GM12878 (cell line): ENCODE measurements at regions not wholly inside any gene's neighbourhood (a gene's known extent, or its start where the extent isn't known, plus 50 kb on each side); places are given as distances from the start of the nearest gene placed in this dataset.

ENCODE experiments used
- ATAC-seq: fragments of 200-7000 bp; cut with Tn5 transposase; 3 replicates; pipeline ENCODE4 v1.9.1; 2020; ENCODE audit warnings: mild to moderate bottlenecking, moderate library complexity
- BruUV-seq: library from RNA; stranded (reverse); fragments of 400-500 nt; replicated peaks from 2 replicates; lab custom pipeline; 2021; lab: Mats Ljungman, UMichigan
- CTCF ChIA-PET: fragments of 300-600 bp; sonication (Branson Sonifier 250); formaldehyde crosslinking; extraction: SDS; loops from one replicate; lab custom pipeline; 2021; ENCODE audit warnings: inconsistent platforms; lab: Yijun Ruan, JAX
- POLR2A ChIA-PET: fragments of 350-600 bp; formaldehyde crosslinking; extraction: SDS; loops from one replicate; lab custom pipeline; 2021; ENCODE audit warnings: inconsistent platforms; lab: Charles Lee
- RAD21 ChIA-PET: fragments of 300-600 bp; sonication (Branson Sonifier 250); formaldehyde crosslinking; loops from one replicate; lab custom pipeline; 2023; ENCODE audit warnings: antibody characterized with exemption; ENCODE audit not compliant: unreplicated experiment; lab: Charles Lee
- SMC1A ChIA-PET: fragments of 300-600 bp; sonication (Branson Sonifier 250); formaldehyde crosslinking; loops from one replicate; lab custom pipeline; 2023; ENCODE audit not compliant: unreplicated experiment, uncharacterized antibody; lab: Charles Lee
- DNase-seq: peaks from one replicate; pipeline ENCODE4 v3.0.0-alpha.2; 2011; ENCODE audit warnings: low read depth, low spot score
- FAIRE-seq: peaks from 3 replicates; lab custom pipeline; 2011; peaks lifted over from hg19 to GRCh38; lab: Jason Lieb, UNC
- H2AFZ ChIP-seq: 2 replicates; pipeline ENCODE4 v1.6.0; 2011; ENCODE audit warnings: low read depth, low read length, control low read depth; ENCODE audit not compliant: control insufficient read depth
- H3K27ac ChIP-seq: 2 replicates; pipeline ENCODE4 v1.5.1; 2011; ENCODE audit warnings: control low read depth; ENCODE audit not compliant: control insufficient read depth, insufficient read depth
- H3K27me3 ChIP-seq, 2 experiments: replicated peaks in 1 of 2; 2 replicates each; pipeline versions ENCODE4 v1.6.0 to v1.6.1; 2011; ENCODE audit warnings: low read length in 1 of 2; ENCODE audit not compliant: control insufficient read depth in 2 of 2, insufficient read depth in 2 of 2
- H3K36me3 ChIP-seq, 2 experiments: 2 replicates each; pipeline ENCODE4 v1.5.1; 2011; ENCODE audit warnings: low read length in 1 of 2; ENCODE audit not compliant: control insufficient read depth in 2 of 2, insufficient read depth in 2 of 2
- H3K4me1 ChIP-seq: 2 replicates; pipeline ENCODE4 v1.6.1; 2011; ENCODE audit warnings: mild to moderate bottlenecking, low read length, moderate library complexity, mixed read lengths; ENCODE audit not compliant: control insufficient read depth, insufficient read depth
- H3K4me2 ChIP-seq: 2 replicates; pipeline ENCODE4 v1.6.0; 2011; ENCODE audit warnings: control low read depth; ENCODE audit not compliant: control insufficient read depth, insufficient read depth
- H3K4me3 ChIP-seq: fragments of 200-600 bp; sonication (generic); 2 replicates; pipeline ENCODE4 v1.5.1; 2016
- H3K79me2 ChIP-seq: 2 replicates; pipeline ENCODE4 v1.6.0; 2011; ENCODE audit warnings: low read length; ENCODE audit not compliant: control insufficient read depth, insufficient read depth
- H3K9ac ChIP-seq: 2 replicates; pipeline ENCODE4 v1.8.0; 2011; ENCODE audit warnings: low read length, control low read depth, mixed read lengths; ENCODE audit not compliant: control insufficient read depth, insufficient read depth
- H3K9me3 ChIP-seq: replicated peaks from 3 replicates; pipeline ENCODE4 v1.5.1; 2011; ENCODE audit warnings: mild to moderate bottlenecking, low read length; ENCODE audit not compliant: control insufficient read depth, insufficient read depth
- H4K20me1 ChIP-seq: 2 replicates; pipeline ENCODE4 v1.6.0; 2011; ENCODE audit not compliant: control insufficient read depth, insufficient read depth
- ATF2 ChIP-seq: IDR thresholded peaks from 2 replicates; pipeline ENCODE4 v1.6.1; 2012; ENCODE audit warnings: low read length, inconsistent platforms
- BCL11A ChIP-seq: IDR thresholded peaks from 2 replicates; pipeline ENCODE4 v1.6.1; 2011; ENCODE audit warnings: low read depth, low read length
- BCLAF1 ChIP-seq: fragments of 450-650 bp; IDR thresholded peaks from 2 replicates; pipeline ENCODE4 v1.6.1; 2017; ENCODE audit warnings: antibody characterized with exemption, mild to moderate bottlenecking, moderate library complexity
- CEBPB ChIP-seq, 2 experiments: fragments of 150-350 bp in 1 of 2; IDR thresholded peaks; 2 replicates each; pipeline ENCODE4 v1.6.1; 2012 to 2014; ENCODE audit warnings: low read depth in 2 of 2, low read length in 2 of 2, borderline replicate concordance in 1 of 2, inconsistent platforms in 1 of 2
- CREM ChIP-seq: IDR thresholded peaks from 2 replicates; pipeline ENCODE4 v1.6.1; 2014; ENCODE audit warnings: antibody characterized with exemption, low read depth
- HDAC6 ChIP-seq: fragments of 200-600 bp; sonication (generic); IDR thresholded peaks from one replicate; pipeline ENCODE4 v1.8.0; 2017; ENCODE audit warnings: antibody characterized with exemption; ENCODE audit not compliant: unreplicated experiment
- IRF5 ChIP-seq: fragments of 450-650 bp; IDR thresholded peaks from 2 replicates; pipeline ENCODE4 v1.6.1; 2017; ENCODE audit warnings: borderline replicate concordance
- NBN ChIP-seq: fragments of 450-650 bp; IDR thresholded peaks from 2 replicates; pipeline ENCODE4 v1.6.1; 2016
- RBBP5 ChIP-seq: fragments of 200-600 bp; sonication (generic); conservative IDR thresholded peaks from 2 replicates; pipeline ENCODE4 v1.6.1; 2016
- SIX5 ChIP-seq: IDR thresholded peaks from 2 replicates; pipeline ENCODE4 v1.6.1; 2011; ENCODE audit warnings: mild to moderate bottlenecking, low read depth, low read length, moderate library complexity; ENCODE audit not compliant: severe bottlenecking
- SPI1 ChIP-seq: IDR thresholded peaks from 2 replicates; pipeline ENCODE4 v1.6.1; 2011; ENCODE audit warnings: low read depth, mild to moderate bottlenecking, low read length, moderate library complexity, borderline replicate concordance; ENCODE audit not compliant: insufficient read depth
- SREBF1 ChIP-seq: IDR thresholded peaks from 2 replicates; pipeline ENCODE4 v1.6.1; 2012; ENCODE audit warnings: mild to moderate bottlenecking, low read length
- ZNF24 ChIP-seq: fragments of 450-650 bp; IDR thresholded peaks from 2 replicates; pipeline ENCODE4 v1.6.1; 2017; ENCODE audit warnings: antibody characterized with exemption, mild to moderate bottlenecking
- ZNF274 ChIP-seq: IDR thresholded peaks from one replicate; pipeline ENCODE4 v1.8.0; 2011; ENCODE audit not compliant: insufficient read length, insufficient read depth
- ZNF687 ChIP-seq: fragments of 450-650 bp; IDR thresholded peaks from 2 replicates; pipeline ENCODE4 v1.6.1; 2017; ENCODE audit warnings: mild to moderate bottlenecking, moderate library complexity
- WGBS: methylation state at CpG from one replicate; pipeline ENCODE4 v1.1.6; 2016; ENCODE audit warnings: low lambda C conversion rate; ENCODE audit not compliant: insufficient replicate concordance, insufficient coverage; ENCODE audit errors: missing lambda C conversion rate; 5-methylcytosine and 5-hydroxymethylcytosine counted together
- in situ Hi-C: fragments of 300-500 bp; cut with MboI; formaldehyde crosslinking; loops from 9 replicates; pipeline ENCODE4 v1.14.3; 2018; ENCODE audit warnings: mixed read lengths
- intact Hi-C: fragments of 100-400 bp; cut with micrococcal nuclease; formaldehyde crosslinking; loops from one replicate; pipeline ENCODE4 v1.14.2; 2022; ENCODE audit not compliant: unreplicated experiment

- Histone ChIP-seq H3K27ac (no peak overlapping the region), H3K9me3 (no peaks in the 10 kb centered on the region), H4K20me1 (no peaks in the 10 kb centered on the region), H2AFZ (no peak overlapping the region), H3K79me2 (no peaks in the 10 kb centered on the region), H3K4me3 (no peak overlapping the region), H3K4me2 (no peak overlapping the region), H3K9ac (no peak overlapping the region), H3K4me1 (no peaks in the 10 kb centered on the region), H3K27me3 (no peaks in the 10 kb centered on the region), H3K36me3 (no peaks in the 10 kb centered on the region)
- ChIA-PET POLR2A (no interaction called here), CTCF (interaction anchor here (0.7 to 2.9 kb wide), 11 partner anchors 8 to 636 kb away, joined by 3 to 41 read pairs (median 4); no protein-coding TSS in a partner anchor), SMC1A (interaction anchor here (0.6 to 2.4 kb wide), 9 partner anchors 8 to 480 kb away, joined by 3 to 18 read pairs (median 4); no protein-coding TSS in a partner anchor), RAD21 (interaction anchor here (1.3 to 3.0 kb wide), 4 partner anchors 9 to 175 kb away, joined by 4 to 26 read pairs (median 8); no protein-coding TSS in a partner anchor)
- FAIRE-seq (no peak), ATAC-seq (no peak), DNase-seq (no peak)
- in situ Hi-C loops = loop anchor here (25.0 kb wide), 1 partner anchor 847 kb away; no protein-coding TSS in a partner anchor
- WGBS = 36% methylated on average over 7 of the region's 7 CpGs
- intact Hi-C loops = loop anchor here (5.0 kb wide), 2 partner anchors 152 to 482 kb away; no protein-coding TSS in a partner anchor
- BruUV-seq = no TSS peak
- TF ChIP-seq IRF5 (no peak), BCL11A (no peak), HDAC6 (no peak), CREM (no peak), SREBF1 (no peak), ZNF274 (no peak), ZNF687 (no peak), SIX5 (no peak), RBBP5 (no peak), ZNF24 (no peak), CEBPB (IDR thresholded peaks at IDR 0.05; ENCODE audit: borderline replicate concordance in 1 of 2, low read depth in 2 of 2, low read length in 2 of 2) (no peak), BCLAF1 (no peak), NBN (no peak), ATF2 (no peak), SPI1 (no peak)
Observed at GRCh38 chr12:19740472-19741131, 301.3 kb downstream of the AEBP2 start.
